ENCODE measurements at regions not wholly inside any gene's neighbourhood (a gene's known extent, or its start where the extent isn't known, plus 50 kb on each side); places are given as distances from the start of the nearest gene placed in this dataset.

- no peak overlapping the region for H3K9ac ChIP-seq (ENCODE audit: low read depth in 1 of 2, low read length in 2 of 2)
- H3K4me3 ChIP-seq (ENCODE audit: low read depth in 1 of 3, low read length in 3 of 3): no peak overlapping the region
- no peak for DNase-seq (ENCODE audit: low spot score)
- H3K4me1 ChIP-seq (ENCODE audit: control insufficient read depth in 4 of 4, insufficient read depth in 4 of 4, low read length in 3 of 4): peaks cover 0 to 16% (median 8%) of the 10 kb centered on the region in 4 donors
- H3K27me3 ChIP-seq (ENCODE audit: control insufficient read depth in 4 of 4, insufficient read depth in 4 of 4, low read length in 3 of 4): no peaks in the 10 kb centered on the region
- H3K27ac ChIP-seq (ENCODE audit: low read depth in 1 of 2, low read length in 2 of 2): no peak overlapping the region
- H3K36me3 ChIP-seq (ENCODE audit: control insufficient read depth in 4 of 4, insufficient read depth in 3 of 4, low read depth in 1 of 4, low read length in 3 of 4): no peaks in the 10 kb centered on the region
- WGBS: 90% methylated on average over 1 of the region's 1 CpG
- TF ChIP-seq ZBTB33 (IDR thresholded peaks at IDR 0.05) (no peak), REST (IDR thresholded peaks at IDR 0.05) (no peak), GABPA (IDR thresholded peaks at IDR 0.05 in 1 of 2, conservative IDR thresholded peaks at IDR 0.05 in 1 of 2) (no peak), SP1 (IDR thresholded peaks at IDR 0.05) (no peak), HNF4A (conservative IDR thresholded peaks at IDR 0.05) (no peak)
- H3K9me3 ChIP-seq (ENCODE audit: control insufficient read depth in 4 of 4, low read length in 3 of 4): no peaks in the 10 kb centered on the region
These were observed 154.1 kb downstream of the OSTF1 start for GRCh38 chr9:75242426-75242825.

- Histone ChIP-seq H3K4me3 (ENCODE audit: low read depth in 1 of 3, low read length in 3 of 3) (no peak overlapping the region), H3K4me1 (ENCODE audit: control insufficient read depth in 4 of 4, insufficient read depth in 4 of 4, low read length in 3 of 4) (no peaks in the 10 kb centered on the region), H3K27me3 (ENCODE audit: control insufficient read depth in 4 of 4, insufficient read depth in 4 of 4, low read length in 3 of 4) (no peaks in the 10 kb centered on the region), H3K36me3 (ENCODE audit: control insufficient read depth in 4 of 4, insufficient read depth in 3 of 4, low read depth in 1 of 4, low read length in 3 of 4) (no peaks in the 10 kb centered on the region), H3K27ac (ENCODE audit: low read depth in 1 of 2, low read length in 2 of 2) (no peak overlapping the region), H3K9me3 (ENCODE audit: control insufficient read depth in 4 of 4, low read length in 3 of 4) (no peaks in the 10 kb centered on the region), H3K9ac (ENCODE audit: low read depth in 1 of 2, low read length in 2 of 2) (no peak overlapping the region)
- TF ChIP-seq MAX (IDR thresholded peaks at IDR 0.05) (no peak), CTCF (IDR thresholded peaks at IDR 0.05; ENCODE audit: low read depth, low read length, missing input control) (no peak), JUND (IDR thresholded peaks at IDR 0.05) (no peak), YY1 (IDR thresholded peaks at IDR 0.05) (no peak), RAD21 (IDR thresholded peaks at IDR 0.05) (no peak), HNF4G (IDR thresholded peaks at IDR 0.05) (no peak), ATF3 (IDR thresholded peaks at IDR 0.05) (no peak), NR2F2 (IDR thresholded peaks at IDR 0.05) (no peak), SP1 (IDR thresholded peaks at IDR 0.05) (no peak)
- no peak for DNase-seq (ENCODE audit: low spot score)
- WGBS: 91% methylated on average over 3 of the region's 3 CpGs
These were observed 158.6 kb downstream of the OSTF1 start for GRCh38 chr9:75246949-75247348.

Data from liver (tissue), 8 donors.